Vagina (tissue), 2 donors: ENCODE measurements at regions not wholly inside any gene's neighbourhood (a gene's known extent, or its start where the extent isn't known, plus 50 kb on each side); places are given as distances from the start of the nearest gene placed in this dataset.

ENCODE experiments used
- DNase-seq, 2 donors: peaks; one replicate each; pipeline ENCODE4 v3.0.0-alpha.2; 2017; ENCODE audit errors: extremely low spot score in 2 of 2
- H3K27ac ChIP-seq: fragments of 200-600 bp; sonication (generic); one replicate; pipeline ENCODE4 v1.5.1; 2019
- H3K27me3 ChIP-seq: fragments of 200-600 bp; sonication (generic); one replicate; pipeline ENCODE4 v1.5.1; 2019
- H3K36me3 ChIP-seq, 2 donors: fragments of 200-600 bp; sonication (generic); one replicate each; pipeline ENCODE4 v1.5.1; 2017 to 2019
- H3K4me1 ChIP-seq: fragments of 200-600 bp; sonication (generic); one replicate; pipeline ENCODE4 v1.5.1; 2019
- H3K4me3 ChIP-seq, 2 donors: fragments of 200-600 bp; sonication (generic); 1 replicate in 1 of 2; 2 replicates in 1 of 2; pipeline ENCODE4 v1.5.1; 2016 to 2019
- H3K9me3 ChIP-seq: fragments of 200-600 bp; sonication (generic); one replicate; pipeline ENCODE4 v1.5.1; 2019
- POLR2A ChIP-seq, 2 donors: fragments of 450-650 bp; IDR thresholded peaks; one replicate each; pipeline ENCODE4 v1.6.1; 2017; ENCODE audit warnings: antibody characterized with exemption in 2 of 2, mild to moderate bottlenecking in 2 of 2, moderate library complexity in 2 of 2
- POLR2AphosphoS5 ChIP-seq, 2 donors: sonication (generic); formaldehyde crosslinking; IDR thresholded peaks; one replicate each; pipeline ENCODE4 v1.9.0; 2017; ENCODE audit warnings: antibody characterized with exemption in 2 of 2, mild to moderate bottlenecking in 2 of 2, low read depth in 1 of 2; ENCODE audit not compliant: insufficient read depth in 1 of 2
- intact Hi-C: fragments of 100-400 bp; cut with DNase I; formaldehyde crosslinking; loops from one replicate; pipeline ENCODE4 v1.15.1; 2023
- TF ChIP-seq, protein P1 (sequence below), 3 experiments: fragments of 450-650 bp in 2 of 3; fragments of 200-600 bp in 1 of 3; sonication (generic) in 1 of 3; IDR thresholded peaks; one replicate each; pipeline ENCODE4 v1.5.1; 2017 to 2019; ENCODE audit warnings: antibody characterized with exemption in 3 of 3, mild to moderate bottlenecking in 2 of 3, moderate library complexity in 2 of 3

DNA sequence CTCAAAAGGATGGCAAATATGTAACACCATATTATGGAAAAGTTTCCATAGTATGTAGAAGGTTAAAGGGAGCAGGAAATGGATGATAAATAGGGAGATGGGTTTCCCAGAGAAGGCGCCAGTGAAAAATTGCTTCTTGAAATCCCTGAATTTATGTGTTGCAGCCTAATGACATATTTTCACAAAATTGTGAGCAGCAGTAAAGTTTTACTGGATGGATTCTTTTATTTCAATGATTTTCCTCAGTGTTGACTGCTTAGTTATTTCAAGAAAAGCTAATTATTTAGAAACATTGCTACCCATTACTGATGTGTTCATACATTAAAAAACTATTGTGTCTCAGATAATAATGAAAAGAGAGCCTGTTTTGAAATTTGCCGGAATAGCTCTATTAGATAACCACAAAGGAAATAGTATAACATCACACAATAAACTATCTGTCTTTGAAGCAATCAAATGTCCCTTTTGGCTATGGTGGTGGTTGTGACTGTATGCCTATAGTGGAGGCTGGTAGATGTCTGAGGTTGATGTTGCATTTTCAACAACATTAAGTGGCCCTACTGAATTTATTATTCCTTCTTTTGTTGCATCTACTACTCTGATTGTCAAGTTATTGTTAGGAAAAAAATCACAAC is 169.9 kb upstream of the HAND2 start:
- intact Hi-C loops: no loop called here
- Histone ChIP-seq H3K36me3 (no peaks in the 10 kb centered on the region), H3K9me3 (no peaks in the 10 kb centered on the region), H3K27me3 (no peaks in the 10 kb centered on the region), H3K4me1 (no peaks in the 10 kb centered on the region), H3K27ac (no peak overlapping the region), H3K4me3 (no peak overlapping the region)
- no peak for DNase-seq
- TF ChIP-seq, protein P1, sequence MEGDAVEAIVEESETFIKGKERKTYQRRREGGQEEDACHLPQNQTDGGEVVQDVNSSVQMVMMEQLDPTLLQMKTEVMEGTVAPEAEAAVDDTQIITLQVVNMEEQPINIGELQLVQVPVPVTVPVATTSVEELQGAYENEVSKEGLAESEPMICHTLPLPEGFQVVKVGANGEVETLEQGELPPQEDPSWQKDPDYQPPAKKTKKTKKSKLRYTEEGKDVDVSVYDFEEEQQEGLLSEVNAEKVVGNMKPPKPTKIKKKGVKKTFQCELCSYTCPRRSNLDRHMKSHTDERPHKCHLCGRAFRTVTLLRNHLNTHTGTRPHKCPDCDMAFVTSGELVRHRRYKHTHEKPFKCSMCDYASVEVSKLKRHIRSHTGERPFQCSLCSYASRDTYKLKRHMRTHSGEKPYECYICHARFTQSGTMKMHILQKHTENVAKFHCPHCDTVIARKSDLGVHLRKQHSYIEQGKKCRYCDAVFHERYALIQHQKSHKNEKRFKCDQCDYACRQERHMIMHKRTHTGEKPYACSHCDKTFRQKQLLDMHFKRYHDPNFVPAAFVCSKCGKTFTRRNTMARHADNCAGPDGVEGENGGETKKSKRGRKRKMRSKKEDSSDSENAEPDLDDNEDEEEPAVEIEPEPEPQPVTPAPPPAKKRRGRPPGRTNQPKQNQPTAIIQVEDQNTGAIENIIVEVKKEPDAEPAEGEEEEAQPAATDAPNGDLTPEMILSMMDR (IDR thresholded peaks at IDR 0.05): no peak
- no peak for TF ChIP-seq POLR2AphosphoS5 (IDR thresholded peaks at IDR 0.05; ENCODE audit: insufficient read depth in 1 of 2, low read depth in 1 of 2)

DNA sequence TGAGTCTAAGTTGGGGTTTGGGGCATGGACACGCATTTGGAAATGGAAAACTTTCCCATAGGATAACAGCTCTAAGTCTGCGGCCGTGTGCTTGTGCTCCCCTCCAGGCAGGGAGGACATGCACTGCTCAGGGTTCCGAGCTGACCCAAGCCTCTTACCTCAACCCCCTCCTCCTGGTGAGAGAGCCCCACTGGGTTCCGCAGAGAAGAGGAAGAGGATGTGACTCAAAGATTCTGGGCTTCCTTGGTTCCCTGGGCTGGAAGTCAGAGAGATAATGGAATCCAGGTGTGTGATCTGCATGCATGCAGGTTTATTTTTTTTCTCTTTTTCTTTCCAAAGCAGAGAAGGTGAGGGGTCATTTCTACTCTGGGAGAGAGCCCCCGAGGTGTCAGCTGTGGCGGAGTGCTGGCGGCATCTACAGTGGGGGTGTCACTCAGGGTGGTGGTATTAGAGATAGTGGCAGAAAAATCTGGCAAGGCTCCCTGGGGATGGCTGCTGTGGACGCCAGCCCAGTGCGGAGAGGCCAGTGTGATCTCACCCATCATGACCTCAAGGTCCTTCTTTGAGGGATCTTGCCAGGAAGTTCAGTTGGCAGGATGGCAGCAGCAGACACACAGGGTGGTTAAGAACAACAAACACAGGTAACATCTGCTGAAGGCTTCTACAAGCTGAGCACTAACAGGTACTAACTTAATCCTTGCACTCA is 168.7 kb upstream of the HAND2 start:
- intact Hi-C loops: no loop called here

DNA sequence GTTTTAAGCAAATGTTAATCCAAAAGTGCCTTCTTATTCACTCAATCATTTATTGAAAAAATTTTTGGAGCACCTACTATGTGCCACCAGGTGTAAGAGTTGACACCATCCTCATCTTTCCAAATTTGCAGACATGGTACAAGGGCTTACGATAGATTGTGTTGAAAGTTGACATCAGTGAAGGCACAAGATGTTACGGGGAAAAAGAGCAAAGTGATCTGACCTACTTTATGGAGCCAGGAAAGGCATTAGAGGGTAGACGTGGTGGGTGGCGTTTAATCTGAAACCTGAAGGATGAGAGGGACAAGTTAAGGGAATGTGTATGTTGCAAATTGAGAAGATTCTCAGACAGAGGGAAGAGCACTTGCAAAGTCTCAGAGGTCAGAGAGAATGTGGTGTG is 167.8 kb upstream of the HAND2 start:
- DNase-seq: no peak
- H3K36me3 ChIP-seq: no peaks in the 10 kb centered on the region
- H3K4me1 ChIP-seq: no peaks in the 10 kb centered on the region
- H3K27me3 ChIP-seq: no peaks in the 10 kb centered on the region
- H3K9me3 ChIP-seq: no peaks in the 10 kb centered on the region
- H3K27ac ChIP-seq: no peak overlapping the region
- TF ChIP-seq POLR2AphosphoS5 (IDR thresholded peaks at IDR 0.05; ENCODE audit: insufficient read depth in 1 of 2, low read depth in 1 of 2): no peak
- no peak for TF ChIP-seq POLR2A (IDR thresholded peaks at IDR 0.05)
- TF ChIP-seq, protein P1 (IDR thresholded peaks at IDR 0.05): no peak
- intact Hi-C loops: no loop called here
- H3K4me3 ChIP-seq: no peak overlapping the region

More for the DNA sequence above, 168.7 kb upstream of the HAND2 start:
- Histone ChIP-seq H3K27me3 (no peaks in the 10 kb centered on the region), H3K9me3 (no peaks in the 10 kb centered on the region), H3K4me1 (no peaks in the 10 kb centered on the region), H3K4me3 (no peak overlapping the region), H3K27ac (no peak overlapping the region), H3K36me3 (no peaks in the 10 kb centered on the region)
- no peak for DNase-seq
- TF ChIP-seq, protein P1 (IDR thresholded peaks at IDR 0.05): no peak
- TF ChIP-seq POLR2AphosphoS5 (IDR thresholded peaks at IDR 0.05; ENCODE audit: insufficient read depth in 1 of 2, low read depth in 1 of 2) (no peak), POLR2A (IDR thresholded peaks at IDR 0.05) (no peak)

DNA sequence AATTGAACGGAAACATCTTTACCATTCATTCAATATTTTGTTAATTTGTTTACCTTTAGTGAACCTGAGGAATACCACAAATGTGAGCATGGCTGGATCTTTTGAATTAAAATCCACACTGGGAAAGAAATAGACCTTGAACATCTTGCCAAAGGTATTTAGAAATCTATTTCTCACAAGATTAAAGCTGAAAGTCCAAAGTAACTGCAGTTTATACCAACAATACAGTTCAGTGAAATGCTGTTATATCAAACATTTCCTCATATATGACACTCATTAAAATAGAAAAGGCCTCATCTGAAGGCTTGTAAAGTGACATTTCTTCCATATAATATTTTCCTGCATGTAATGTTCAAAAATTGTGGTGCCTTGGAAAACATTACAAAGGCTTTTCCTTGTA is 166.5 kb upstream of the HAND2 start:
- no peaks in the 10 kb centered on the region for H3K27me3 ChIP-seq
- H3K36me3 ChIP-seq: no peaks in the 10 kb centered on the region
- no peak overlapping the region for H3K27ac ChIP-seq
- TF ChIP-seq, protein P1 (IDR thresholded peaks at IDR 0.05): no peak
- TF ChIP-seq POLR2AphosphoS5 (IDR thresholded peaks at IDR 0.05; ENCODE audit: insufficient read depth in 1 of 2, low read depth in 1 of 2) (no peak), POLR2A (IDR thresholded peaks at IDR 0.05) (no peak)
- no peaks in the 10 kb centered on the region for H3K4me1 ChIP-seq
- no peaks in the 10 kb centered on the region for H3K9me3 ChIP-seq
- intact Hi-C loops: no loop called here
- no peak for DNase-seq
- no peak overlapping the region for H3K4me3 ChIP-seq

DNA sequence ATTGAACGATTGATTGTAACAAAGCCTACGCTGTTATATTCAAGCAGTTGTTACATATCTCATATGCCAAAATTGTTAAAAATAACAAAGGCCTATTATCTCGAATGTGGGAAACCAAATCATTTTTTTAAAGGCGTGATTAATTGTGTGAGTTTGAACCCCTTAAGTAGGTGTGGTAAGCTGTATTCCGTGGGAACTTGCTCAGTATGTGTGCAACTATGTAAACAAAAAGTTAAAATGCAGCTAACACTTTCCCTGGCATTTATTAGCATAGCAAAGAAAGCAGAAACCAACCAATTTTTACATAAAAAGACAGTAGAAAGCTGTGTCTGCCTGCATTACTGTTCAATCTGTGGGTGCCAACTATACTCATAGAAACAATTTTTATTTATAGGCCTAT is 166.0 kb upstream of the HAND2 start:
- Histone ChIP-seq H3K27ac (no peak overlapping the region), H3K4me3 (no peak overlapping the region), H3K4me1 (no peaks in the 10 kb centered on the region), H3K36me3 (no peaks in the 10 kb centered on the region), H3K27me3 (no peaks in the 10 kb centered on the region), H3K9me3 (no peaks in the 10 kb centered on the region)
- no peak for TF ChIP-seq POLR2AphosphoS5 (IDR thresholded peaks at IDR 0.05; ENCODE audit: insufficient read depth in 1 of 2, low read depth in 1 of 2)
- TF ChIP-seq, protein P1 (IDR thresholded peaks at IDR 0.05): no peak
- no peak for TF ChIP-seq POLR2A (IDR thresholded peaks at IDR 0.05)
- no peak for DNase-seq
- intact Hi-C loops: no loop called here
